Peyer's patch (tissue), 4 donors: ENCODE measurements at regions not wholly inside any gene's neighbourhood (a gene's known extent, or its start where the extent isn't known, plus 50 kb on each side); places are given as distances from the start of the nearest gene placed in this dataset.

Experiments used
- DNase-seq, 3 donors: peaks; one replicate each; pipeline ENCODE4 v3.0.0-alpha.2; 2017 to 2019
- H3K27ac ChIP-seq, 4 donors: fragments of 200-600 bp; sonication (generic); one replicate each; pipeline ENCODE4 v1.5.1; 2016 to 2019
- H3K27me3 ChIP-seq, 2 donors: fragments of 200-600 bp; sonication (generic); one replicate each; pipeline ENCODE4 v1.5.1; 2019
- H3K36me3 ChIP-seq, 3 donors: fragments of 200-600 bp; sonication (generic); one replicate each; pipeline ENCODE4 v1.5.1; 2016 to 2019
- H3K4me1 ChIP-seq, 4 donors: fragments of 200-600 bp; sonication (generic); one replicate each; pipeline ENCODE4 v1.5.1; 2016 to 2019
- H3K4me3 ChIP-seq, 4 donors: fragments of 200-600 bp; sonication (generic); 1 replicate in 3 of 4; 2 replicates in 1 of 4; pipeline ENCODE4 v1.5.1; 2016 to 2019; ENCODE audit warnings: mild to moderate bottlenecking in 1 of 4
- H3K9me3 ChIP-seq, 4 donors: fragments of 200-600 bp; sonication (generic); one replicate each; pipeline ENCODE4 v1.5.1; 2016 to 2019; ENCODE audit warnings: mild to moderate bottlenecking in 1 of 4
- POLR2A ChIP-seq, 2 donors: fragments of 450-650 bp; IDR thresholded peaks; one replicate each; pipeline ENCODE4 v1.5.1; 2017; ENCODE audit warnings: antibody characterized with exemption in 2 of 2, mild to moderate bottlenecking in 2 of 2, moderate library complexity in 2 of 2
- TF ChIP-seq, protein P1 (sequence below), 6 experiments: fragments of 450-650 bp in 4 of 6; fragments of 200-600 bp in 2 of 6; sonication (generic) in 1 of 6; IDR thresholded peaks; one replicate each; pipeline ENCODE4 v1.5.1; 2017 to 2019; ENCODE audit warnings: antibody characterized with exemption in 6 of 6, mild to moderate bottlenecking in 3 of 6, moderate library complexity in 1 of 6

DNA sequence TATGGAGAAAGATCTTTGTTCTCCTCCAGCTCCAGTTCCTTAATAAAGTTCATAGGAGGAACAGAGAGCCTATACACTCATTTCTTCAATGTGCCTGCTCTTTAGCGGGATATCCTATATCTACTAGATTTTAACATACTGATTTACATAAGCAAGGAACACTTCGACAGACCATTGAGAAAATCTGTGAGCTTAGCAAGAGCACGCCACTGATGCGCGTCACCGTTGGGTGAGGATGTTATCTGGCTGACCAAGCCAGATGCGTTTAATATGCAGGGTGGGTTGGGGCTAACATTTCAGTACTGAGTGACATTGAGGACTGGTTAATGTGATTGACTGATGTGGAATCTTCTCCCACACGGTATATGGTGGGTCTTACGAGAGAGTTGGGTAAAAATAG is 233.4 kb downstream of the SOX4 start:
- H3K9me3 ChIP-seq = no peaks in the 10 kb centered on the region
- H3K4me3 ChIP-seq = no peak overlapping the region
- no peak for DNase-seq
- no peak for TF ChIP-seq POLR2A (IDR thresholded peaks at IDR 0.05)
- TF ChIP-seq, protein P1, sequence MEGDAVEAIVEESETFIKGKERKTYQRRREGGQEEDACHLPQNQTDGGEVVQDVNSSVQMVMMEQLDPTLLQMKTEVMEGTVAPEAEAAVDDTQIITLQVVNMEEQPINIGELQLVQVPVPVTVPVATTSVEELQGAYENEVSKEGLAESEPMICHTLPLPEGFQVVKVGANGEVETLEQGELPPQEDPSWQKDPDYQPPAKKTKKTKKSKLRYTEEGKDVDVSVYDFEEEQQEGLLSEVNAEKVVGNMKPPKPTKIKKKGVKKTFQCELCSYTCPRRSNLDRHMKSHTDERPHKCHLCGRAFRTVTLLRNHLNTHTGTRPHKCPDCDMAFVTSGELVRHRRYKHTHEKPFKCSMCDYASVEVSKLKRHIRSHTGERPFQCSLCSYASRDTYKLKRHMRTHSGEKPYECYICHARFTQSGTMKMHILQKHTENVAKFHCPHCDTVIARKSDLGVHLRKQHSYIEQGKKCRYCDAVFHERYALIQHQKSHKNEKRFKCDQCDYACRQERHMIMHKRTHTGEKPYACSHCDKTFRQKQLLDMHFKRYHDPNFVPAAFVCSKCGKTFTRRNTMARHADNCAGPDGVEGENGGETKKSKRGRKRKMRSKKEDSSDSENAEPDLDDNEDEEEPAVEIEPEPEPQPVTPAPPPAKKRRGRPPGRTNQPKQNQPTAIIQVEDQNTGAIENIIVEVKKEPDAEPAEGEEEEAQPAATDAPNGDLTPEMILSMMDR (IDR thresholded peaks at IDR 0.05) = no peak
- no peaks in the 10 kb centered on the region for H3K36me3 ChIP-seq
- peaks cover 0 to 11% (median 0%) of the 10 kb centered on the region in 4 donors for H3K4me1 ChIP-seq
- no peak overlapping the region for H3K27ac ChIP-seq
- H3K27me3 ChIP-seq = no peaks in the 10 kb centered on the region

DNA sequence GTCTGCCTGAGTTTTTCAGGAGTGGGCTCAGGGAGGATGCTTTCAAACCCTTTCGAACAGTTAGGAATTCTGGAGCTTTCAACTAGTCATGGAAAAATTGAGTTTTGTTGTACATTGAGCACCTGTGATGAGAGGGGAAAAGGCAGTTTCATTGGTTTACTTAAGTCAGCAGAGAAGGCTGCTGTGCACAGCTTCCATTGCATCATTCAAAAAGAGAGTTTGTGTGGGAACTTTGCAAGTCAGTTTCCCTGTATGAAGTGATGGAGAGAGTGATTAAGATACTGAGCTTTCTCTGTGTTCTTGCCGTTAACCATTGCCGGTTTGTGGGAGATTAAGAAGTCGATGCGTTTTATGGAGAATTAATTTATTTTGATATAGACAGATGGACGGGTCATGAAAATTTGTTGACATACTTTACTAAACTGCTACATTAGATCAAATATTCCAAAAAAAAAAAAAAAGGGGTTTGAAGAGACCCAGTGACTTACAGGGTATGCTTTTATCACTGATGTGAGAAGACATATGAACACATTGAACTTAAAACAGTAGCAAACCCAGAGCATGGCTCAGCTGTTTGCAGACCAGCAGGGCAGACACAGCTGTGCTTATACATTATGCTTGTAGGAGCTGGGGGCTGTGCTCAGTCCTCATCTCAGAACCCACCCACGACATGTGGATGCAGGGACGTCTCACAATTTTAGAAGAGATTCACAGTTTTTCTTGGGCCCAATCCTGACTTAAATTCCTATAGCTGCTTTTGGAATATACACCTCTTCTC is 234.1 kb downstream of the SOX4 start:
- H3K9me3 ChIP-seq = no peaks in the 10 kb centered on the region
- no peak for DNase-seq
- H3K4me1 ChIP-seq = peaks cover 0 to 11% (median 0%) of the 10 kb centered on the region in 4 donors
- TF ChIP-seq, protein P1 (IDR thresholded peaks at IDR 0.05) = no peak
- no peak for TF ChIP-seq POLR2A (IDR thresholded peaks at IDR 0.05)
- no peaks in the 10 kb centered on the region for H3K36me3 ChIP-seq
- no peak overlapping the region for H3K27ac ChIP-seq
- H3K4me3 ChIP-seq = no peak overlapping the region
- H3K27me3 ChIP-seq = no peaks in the 10 kb centered on the region

DNA sequence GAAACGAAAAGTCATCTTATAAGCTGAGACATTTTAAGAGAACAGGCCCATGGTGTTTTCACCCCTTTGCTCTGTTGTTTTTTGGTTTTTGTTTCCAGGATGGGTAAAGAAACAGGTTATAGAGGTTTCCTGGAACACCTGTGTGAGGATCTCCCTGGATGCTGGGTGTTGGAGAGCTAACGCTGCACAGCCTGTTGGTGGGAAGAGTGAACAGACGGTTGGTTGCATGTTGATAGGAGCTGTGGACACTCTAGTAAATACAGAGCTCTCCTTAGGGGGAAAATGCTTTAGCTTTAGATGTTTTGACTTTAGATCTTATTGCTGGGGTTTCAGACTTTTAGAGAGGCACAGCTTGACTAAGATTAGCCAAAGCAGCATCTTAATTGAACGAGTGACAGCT is 235.2 kb downstream of the SOX4 start:
- no peak for DNase-seq
- TF ChIP-seq, protein P1 (IDR thresholded peaks at IDR 0.05) = no peak
- TF ChIP-seq POLR2A (IDR thresholded peaks at IDR 0.05) = no peak
- H3K27me3 ChIP-seq = no peaks in the 10 kb centered on the region
- H3K27ac ChIP-seq = peak overlapping the region in 1 of 4 donors; percentile 30
- H3K36me3 ChIP-seq = no peaks in the 10 kb centered on the region
- peaks cover 0 to 11% (median 0%) of the 10 kb centered on the region in 4 donors for H3K4me1 ChIP-seq
- H3K9me3 ChIP-seq = no peaks in the 10 kb centered on the region
- H3K4me3 ChIP-seq = no peak overlapping the region

DNA sequence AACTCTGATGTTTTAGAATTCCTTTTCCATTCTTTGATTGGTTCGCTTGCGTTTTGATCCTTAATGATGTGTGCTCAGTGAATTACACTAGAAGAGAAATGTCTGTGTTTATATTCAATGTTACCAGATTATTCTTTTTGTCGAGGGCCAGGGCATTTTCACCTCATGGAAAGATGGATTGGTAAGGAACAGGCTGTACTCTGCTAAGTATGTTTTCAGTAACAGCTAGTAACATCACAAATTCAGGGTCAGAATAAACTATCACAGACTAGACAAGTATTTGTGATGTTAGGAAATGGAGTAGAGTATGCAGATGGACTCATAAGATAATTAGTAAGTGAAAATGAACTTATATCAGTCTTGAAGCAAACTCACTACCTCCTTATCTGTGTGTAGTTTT is 235.6 kb downstream of the SOX4 start:
- TF ChIP-seq, protein P1 (IDR thresholded peaks at IDR 0.05) = no peak
- TF ChIP-seq POLR2A (IDR thresholded peaks at IDR 0.05) = no peak
- no peak for DNase-seq

DNA sequence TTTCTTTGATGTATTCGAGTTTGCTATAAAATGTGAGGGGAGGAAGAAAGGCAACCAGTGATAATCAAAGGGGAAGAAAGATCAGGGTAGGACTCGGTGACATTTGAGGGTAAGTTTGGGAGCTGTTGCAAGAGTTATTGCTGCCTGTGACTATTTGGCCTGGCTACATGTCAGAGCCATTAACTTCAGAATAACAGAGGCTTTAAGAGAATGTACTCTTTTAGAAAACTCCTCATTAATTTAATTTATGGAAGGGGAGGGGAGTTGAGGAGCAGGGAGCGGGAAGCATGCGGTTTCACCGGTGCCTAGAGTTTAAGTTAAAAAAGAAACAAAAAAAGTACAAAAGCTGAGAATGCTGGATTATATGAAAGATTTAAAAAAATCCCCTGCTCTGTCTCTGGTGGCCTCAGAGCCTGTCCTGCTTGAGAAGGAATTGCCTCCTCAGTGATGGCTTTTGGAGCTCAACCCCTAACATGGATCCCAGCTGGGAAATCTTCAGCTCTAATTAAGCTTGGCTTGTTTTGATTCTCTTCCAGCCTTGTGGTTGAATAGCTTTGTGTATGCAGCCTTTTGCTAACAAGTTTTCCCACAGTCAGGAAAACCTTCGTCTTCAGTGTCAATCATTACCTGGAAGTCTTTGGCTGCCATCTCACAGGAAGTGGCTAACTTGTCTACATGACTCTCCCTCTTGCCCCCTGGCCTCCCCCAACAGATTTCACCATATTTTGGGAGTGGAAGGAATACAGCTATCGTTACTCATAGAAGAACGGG is 238.2 kb downstream of the SOX4 start:
- peak overlapping the region in 2 of 4 donors; percentile 7 to 37 for H3K27ac ChIP-seq

More for the DNA sequence above, 235.6 kb downstream of the SOX4 start:
- peaks cover 0 to 10% (median 0%) of the 10 kb centered on the region in 4 donors for H3K4me1 ChIP-seq
- no peaks in the 10 kb centered on the region for H3K9me3 ChIP-seq
- H3K27me3 ChIP-seq = no peaks in the 10 kb centered on the region
- H3K4me3 ChIP-seq = no peak overlapping the region
- no peaks in the 10 kb centered on the region for H3K36me3 ChIP-seq
- peak overlapping the region in 1 of 4 donors; percentile 30 for H3K27ac ChIP-seq

More for the DNA sequence above, 238.2 kb downstream of the SOX4 start:
- DNase-seq = no peak
- Histone ChIP-seq H3K27me3 (no peaks in the 10 kb centered on the region), H3K9me3 (no peaks in the 10 kb centered on the region), H3K4me1 (no peaks in the 10 kb centered on the region), H3K36me3 (no peaks in the 10 kb centered on the region), H3K4me3 (no peak overlapping the region)
- no peak for TF ChIP-seq POLR2A (IDR thresholded peaks at IDR 0.05)
- TF ChIP-seq, protein P1 (IDR thresholded peaks at IDR 0.05) = no peak
